ENCODE measurements at regions not wholly inside any gene's neighbourhood (a gene's known extent, or its start where the extent isn't known, plus 50 kb on each side); places are given as distances from the start of the nearest gene placed in this dataset.

DNA sequence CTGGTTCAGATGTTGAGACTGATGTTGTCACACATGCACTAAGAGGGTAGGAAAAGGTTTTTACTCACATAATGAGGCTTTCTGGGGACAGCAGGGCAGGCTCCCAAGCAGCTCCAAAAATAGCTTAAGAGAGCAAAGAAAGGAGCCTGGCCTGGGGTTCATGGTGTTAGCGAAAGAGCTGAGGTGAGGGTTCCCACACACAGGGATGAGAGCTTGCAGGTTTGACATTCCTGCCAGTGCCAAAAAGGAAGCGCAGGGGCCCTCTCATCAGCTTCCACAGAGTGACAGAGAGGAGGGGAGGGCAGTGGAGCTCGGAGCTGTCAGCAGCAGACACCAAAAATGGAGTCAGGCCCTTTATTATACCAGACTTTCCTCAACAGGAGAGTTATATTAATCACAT, 65.5 kb upstream of the FAM216B start:
- no peaks in the 10 kb centered on the region for H3K9me3 Mint-ChIP-seq (ENCODE audit: low read depth, unreplicated experiment)
- TF ChIP-seq CTCF (IDR thresholded peaks at IDR 0.05; ENCODE audit: unreplicated experiment) = no peak
- intact Hi-C loops (cut with micrococcal nuclease; ENCODE audit: unreplicated experiment) = no loop called here
- CTCF ChIA-PET = interaction anchor here (0.6 kb wide), 1 partner anchor 354 kb away, joined by 8 read pairs; no protein-coding TSS in a partner anchor
- no peak for DNase-seq
- peaks cover 5% of the 10 kb centered on the region for H3K36me3 Mint-ChIP-seq (ENCODE audit: insufficient read depth, unreplicated experiment)
- no peak overlapping the region for H3K4me3 Mint-ChIP-seq (ENCODE audit: low read depth, unreplicated experiment)
- no peak overlapping the region for H3K27ac Mint-ChIP-seq (ENCODE audit: unreplicated experiment)
- BruUV-seq (replicated peaks) = no TSS peak
- no peaks in the 10 kb centered on the region for H3K27me3 Mint-ChIP-seq (ENCODE audit: unreplicated experiment)
- peaks cover 8% of the 10 kb centered on the region for H3K4me1 Mint-ChIP-seq (ENCODE audit: low read depth, unreplicated experiment)

GRCh38 chr13:42717176-42717575, 64.2 kb upstream of the FAM216B start:
- intact Hi-C loops (cut with micrococcal nuclease; ENCODE audit: unreplicated experiment) = no loop called here
- TF ChIP-seq CTCF (IDR thresholded peaks at IDR 0.05; ENCODE audit: unreplicated experiment) = no peak
- H3K9me3 Mint-ChIP-seq (ENCODE audit: low read depth, unreplicated experiment) = no peaks in the 10 kb centered on the region
- no peaks in the 10 kb centered on the region for H3K27me3 Mint-ChIP-seq (ENCODE audit: unreplicated experiment)
- no TSS peak for BruUV-seq (replicated peaks)
- H3K4me3 Mint-ChIP-seq (ENCODE audit: low read depth, unreplicated experiment) = no peak overlapping the region
- H3K27ac Mint-ChIP-seq (ENCODE audit: unreplicated experiment) = no peak overlapping the region
- DNase-seq = no peak
- CTCF ChIA-PET = no interaction called here
- H3K36me3 Mint-ChIP-seq (ENCODE audit: insufficient read depth, unreplicated experiment) = peaks cover 5% of the 10 kb centered on the region
- peaks cover 8% of the 10 kb centered on the region for H3K4me1 Mint-ChIP-seq (ENCODE audit: low read depth, unreplicated experiment)

GRCh38 chr13:42720113-42720857, 61.1 kb upstream of the FAM216B start:
- DNase-seq = peak; percentile 49
- Mint-ChIP-seq H3K36me3 (ENCODE audit: insufficient read depth, unreplicated experiment) (peaks cover 5% of the 10 kb centered on the region), H3K27me3 (ENCODE audit: unreplicated experiment) (no peaks in the 10 kb centered on the region), H3K4me3 (ENCODE audit: low read depth, unreplicated experiment) (peak overlapping the region; percentile 40), H3K9me3 (ENCODE audit: low read depth, unreplicated experiment) (no peaks in the 10 kb centered on the region), H3K27ac (ENCODE audit: unreplicated experiment) (peak overlapping the region; percentile 86), H3K4me1 (ENCODE audit: low read depth, unreplicated experiment) (peaks cover 8% of the 10 kb centered on the region)
- BruUV-seq (replicated peaks) = no TSS peak
- no peak for TF ChIP-seq CTCF (IDR thresholded peaks at IDR 0.05; ENCODE audit: unreplicated experiment)
- intact Hi-C loops (cut with micrococcal nuclease; ENCODE audit: unreplicated experiment) = no loop called here
- CTCF ChIA-PET = interaction anchor here (0.7 to 1.3 kb wide), 2 partner anchors 27 to 248 kb away, joined by 3 read pairs; no protein-coding TSS in a partner anchor

DNA sequence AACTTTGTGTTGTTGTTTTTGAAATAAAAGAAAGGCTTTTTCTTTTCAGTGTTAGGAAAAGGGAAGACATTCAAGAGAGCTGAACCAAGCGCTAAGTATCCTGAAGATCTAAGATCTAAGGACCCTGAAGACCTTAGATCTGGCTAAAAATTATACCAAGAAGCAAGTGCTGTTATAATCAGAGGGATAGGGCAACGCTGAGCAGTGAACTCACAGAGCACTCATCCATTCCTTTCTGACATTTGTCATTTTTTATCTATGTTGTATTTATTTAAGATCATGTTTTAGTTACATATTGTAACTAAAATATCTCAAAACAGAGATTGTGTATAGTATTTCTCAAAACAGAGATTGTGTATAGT, 60.5 kb upstream of the FAM216B start:
- H3K4me3 Mint-ChIP-seq (ENCODE audit: low read depth, unreplicated experiment) = peak overlapping the region; percentile 40
- intact Hi-C loops (cut with micrococcal nuclease; ENCODE audit: unreplicated experiment) = no loop called here
- peaks cover 5% of the 10 kb centered on the region for H3K36me3 Mint-ChIP-seq (ENCODE audit: insufficient read depth, unreplicated experiment)
- peak overlapping the region; percentile 86 for H3K27ac Mint-ChIP-seq (ENCODE audit: unreplicated experiment)
- CTCF ChIA-PET = interaction anchor here (0.7 to 1.3 kb wide), 2 partner anchors 27 to 248 kb away, joined by 3 read pairs; no protein-coding TSS in a partner anchor
- BruUV-seq (replicated peaks) = no TSS peak
- DNase-seq = no peak
- H3K9me3 Mint-ChIP-seq (ENCODE audit: low read depth, unreplicated experiment) = no peaks in the 10 kb centered on the region
- no peaks in the 10 kb centered on the region for H3K27me3 Mint-ChIP-seq (ENCODE audit: unreplicated experiment)
- H3K4me1 Mint-ChIP-seq (ENCODE audit: low read depth, unreplicated experiment) = peaks cover 8% of the 10 kb centered on the region
- TF ChIP-seq CTCF (IDR thresholded peaks at IDR 0.05; ENCODE audit: unreplicated experiment) = no peak
